HepG2 (cell line): ENCODE measurements at regions not wholly inside any gene's neighbourhood (a gene's known extent, or its start where the extent isn't known, plus 50 kb on each side); places are given as distances from the start of the nearest gene placed in this dataset.

Source experiments
- ATAC-seq: fragments of 200-7000 bp; cut with Tn5 transposase; 3 replicates; pipeline ENCODE4 v1.9.1; 2020; ENCODE audit warnings: mild to moderate bottlenecking, moderate library complexity
- BruUV-seq: library from RNA; stranded (reverse); fragments of 400-500 nt; replicated peaks from 2 replicates; lab custom pipeline; 2021; lab: Mats Ljungman, UMichigan
- CTCF ChIA-PET: fragments of 300-600 bp; formaldehyde crosslinking; extraction: SDS; loops from one replicate; lab custom pipeline; 2021; ENCODE audit warnings: low total read pairs, inconsistent platforms, low intra/inter-chr PET ratio; lab: Yijun Ruan, JAX
- POLR2A ChIA-PET: fragments of 350-600 bp; sonication (Branson Sonifier 250); formaldehyde crosslinking; loops from one replicate; lab custom pipeline; 2020; ENCODE audit warnings: antibody characterized with exemption, inconsistent platforms; lab: Yijun Ruan, JAX
- DNase-seq: peaks from one replicate; pipeline ENCODE4 v3.0.0-alpha.2; 2015; ENCODE audit warnings: low spot score
- FAIRE-seq: peaks from 3 replicates; lab custom pipeline; 2011; peaks lifted over from hg19 to GRCh38; lab: Jason Lieb, UNC
- H2AFZ ChIP-seq: one replicate; pipeline ENCODE4 v1.6.1; 2011; ENCODE audit warnings: low read length, inconsistent platforms
- H3K27ac ChIP-seq: fragments of 300-600 bp; 3 replicates; pipeline ENCODE4 v1.8.0; 2011; ENCODE audit warnings: mixed run types, mild to moderate bottlenecking, mixed read lengths, low read length, inconsistent platforms; ENCODE audit not compliant: insufficient read depth; ENCODE audit errors: extremely low read length
- H3K27me3 ChIP-seq, 2 experiments: fragments of 200-600 bp in 1 of 2; 2 replicates in 1 of 2; 3 replicates in 1 of 2; pipeline versions ENCODE4 v1.6.0 to v1.8.0; 2011; ENCODE audit warnings: low read length in 2 of 2, mild to moderate bottlenecking in 2 of 2, moderate library complexity in 2 of 2, inconsistent platforms in 1 of 2; ENCODE audit not compliant: insufficient read depth in 2 of 2, control insufficient read depth in 1 of 2
- H3K36me3 ChIP-seq, 2 experiments: fragments of 200-600 bp in 1 of 2; replicated peaks in 1 of 2; 2 replicates in 1 of 2; 3 replicates in 1 of 2; pipeline versions ENCODE4 v1.5.1 to v1.8.0; 2011; ENCODE audit warnings: low read length in 2 of 2, inconsistent platforms in 1 of 2; ENCODE audit not compliant: insufficient read depth in 2 of 2, control insufficient read depth in 1 of 2
- H3K4me1 ChIP-seq: 2 replicates; pipeline ENCODE4 v1.5.1; 2012; ENCODE audit warnings: low read length, inconsistent platforms; ENCODE audit not compliant: insufficient read depth
- H3K4me2 ChIP-seq: 2 replicates; pipeline ENCODE4 v1.6.0; 2011; ENCODE audit warnings: low read depth, low read length, inconsistent platforms
- H3K4me3 ChIP-seq, 3 experiments: fragments of 200-600 bp in 1 of 3; sonication (generic), shearing (Covaris generic) in 1 of 3; replicated peaks in 1 of 3; 2 replicates each; pipeline ENCODE4 v1.5.1; 2011 to 2016; ENCODE audit warnings: low read length in 3 of 3, inconsistent platforms in 2 of 3, low read depth in 2 of 3, mild to moderate bottlenecking in 2 of 3, control low read depth in 1 of 3, mixed read lengths in 1 of 3; ENCODE audit not compliant: insufficient read depth in 1 of 3
- H3K79me2 ChIP-seq: one replicate; pipeline ENCODE4 v1.6.1; 2011; ENCODE audit warnings: low read length, inconsistent platforms; ENCODE audit not compliant: insufficient read depth
- H3K9ac ChIP-seq: 2 replicates; pipeline ENCODE4 v1.6.0; 2011; ENCODE audit warnings: mild to moderate bottlenecking, low read depth, low read length, inconsistent platforms; ENCODE audit not compliant: insufficient read depth
- H3K9me3 ChIP-seq: 2 replicates; pipeline ENCODE4 v1.5.1; 2012; ENCODE audit warnings: mild to moderate bottlenecking, low read length
- H4K20me1 ChIP-seq: 2 replicates; pipeline ENCODE4 v1.6.0; 2011; ENCODE audit warnings: inconsistent platforms, mild to moderate bottlenecking, low read length, moderate library complexity; ENCODE audit not compliant: insufficient read depth
- CSRNP2 ChIP-seq: sonication (generic); formaldehyde crosslinking; conservative IDR thresholded peaks from 2 replicates; pipeline ENCODE4 v1.8.0; 2022; ENCODE audit warnings: low read depth, missing genetic modification reagents
- HMGA1 ChIP-seq: sonication (generic); formaldehyde crosslinking; conservative IDR thresholded peaks from 2 replicates; pipeline ENCODE4 v1.4.0; 2020; ENCODE audit warnings: missing genetic modification reagents
- PREB ChIP-seq: sonication (generic); formaldehyde crosslinking; IDR thresholded peaks from 2 replicates; pipeline ENCODE4 v1.4.0; 2020; ENCODE audit warnings: missing genetic modification reagents
- RARG ChIP-seq: sonication (generic); formaldehyde crosslinking; IDR thresholded peaks from 2 replicates; pipeline ENCODE4 v1.4.0; 2020; ENCODE audit warnings: low read depth, mild to moderate bottlenecking, missing genetic modification reagents
- RBM39 ChIP-seq: fragments of 200-400 bp; formaldehyde crosslinking; IDR thresholded peaks from one replicate; pipeline ENCODE4 v1.6.1; 2018; ENCODE audit warnings: antibody characterized with exemption, mild to moderate bottlenecking, low read depth, low read length; ENCODE audit not compliant: poor library complexity, severe bottlenecking
- SIN3A ChIP-seq: IDR thresholded peaks from 2 replicates; pipeline ENCODE4 v1.6.1; 2011; ENCODE audit warnings: low read depth, mild to moderate bottlenecking, control low read depth, low read length, borderline replicate concordance
- ZNF605 ChIP-seq: sonication (generic); formaldehyde crosslinking; IDR thresholded peaks from 2 replicates; pipeline ENCODE4 v1.8.0; 2022; ENCODE audit warnings: mild to moderate bottlenecking, missing genetic modification reagents
- ZNF691 ChIP-seq: sonication (generic); formaldehyde crosslinking; IDR thresholded peaks from 2 replicates; pipeline ENCODE4 v1.4.0; 2020; ENCODE audit warnings: missing genetic modification reagents, low read depth, mild to moderate bottlenecking, borderline replicate concordance
- ZSCAN21 ChIP-seq: sonication (generic); formaldehyde crosslinking; IDR thresholded peaks from 2 replicates; pipeline ENCODE4 v1.8.0; 2022; ENCODE audit warnings: mild to moderate bottlenecking, missing genetic modification reagents, moderate library complexity, borderline replicate concordance
- WGBS: methylation state at CpG from one replicate; pipeline ENCODE4 v1.1.6; 2017; ENCODE audit warnings: low lambda C conversion rate; 5-methylcytosine and 5-hydroxymethylcytosine counted together
- in situ Hi-C: cut with HindIII; loops from 2 replicates; pipeline ENCODE4 v1.10.0; 2017; ENCODE audit warnings: low pct_unique_long_range_greater_than_20kb; ENCODE audit not compliant: extremely low pct_ligation_motif_present
- intact Hi-C: fragments of 100-400 bp; cut with micrococcal nuclease; formaldehyde crosslinking; loops from one replicate; pipeline ENCODE4 v1.10.0; 2022; ENCODE audit not compliant: unreplicated experiment

- TF ChIP-seq ZNF691 (CRISPR knock-in tag) (no peak), RBM39 (no peak), SIN3A (no peak), PREB (CRISPR knock-in tag) (no peak), ZNF605 (CRISPR knock-in tag) (no peak), HMGA1 (CRISPR knock-in tag) (no peak), CSRNP2 (no peak), ZSCAN21 (no peak), RARG (no peak)
- WGBS = 0% methylated on average over 3 of the region's 3 CpGs
- in situ Hi-C loops (loop anchor here (25.0 kb wide), 1 partner anchor 309 kb away; the partner anchor contains the start of gene RSPO3), intact Hi-C loops (loop anchor here (1.0 to 5.0 kb wide), 3 partner anchors 267 to 389 kb away; no protein-coding TSS in a partner anchor)
- Histone ChIP-seq H3K79me2 (no peaks in the 10 kb centered on the region), H4K20me1 (no peaks in the 10 kb centered on the region), H3K4me3 (no peak overlapping the region), H3K27me3 (no peaks in the 10 kb centered on the region; a peak in 1 of 5 replicates), H3K36me3 (no peaks in the 10 kb centered on the region), H3K9me3 (no peaks in the 10 kb centered on the region), H2AFZ (no peak overlapping the region), H3K4me1 (no peaks in the 10 kb centered on the region), H3K9ac (no peak overlapping the region), H3K27ac (no peak overlapping the region), H3K4me2 (no peak overlapping the region)
- CTCF ChIA-PET = interaction anchor here (1.2 to 2.0 kb wide), 4 partner anchors 266 to 387 kb away, joined by 3 to 12 read pairs (median 8); no protein-coding TSS in a partner anchor
- BruUV-seq = no TSS peak
- POLR2A ChIA-PET = no interaction called here
- ATAC-seq (no peak; the same call in 1 of the 3 replicates), FAIRE-seq (no peak), DNase-seq (no peak)
These were observed 314.7 kb upstream of the RSPO3 start for GRCh38 chr6:126803769-126804168.
